Body of pancreas (tissue), 4 donors: ENCODE measurements at regions not wholly inside any gene's neighbourhood (a gene's known extent, or its start where the extent isn't known, plus 50 kb on each side); places are given as distances from the start of the nearest gene placed in this dataset.

ENCODE experiments used
- CTCF ChIP-seq, 7 experiments: fragments of 450-650 bp in 4 of 7; fragments of 200-600 bp in 3 of 7; sonication (generic) in 3 of 7; IDR thresholded peaks; one replicate each; pipeline ENCODE4 v1.5.1; 2016 to 2019; ENCODE audit warnings: antibody characterized with exemption in 7 of 7
- POLR2A ChIP-seq, 3 donors: fragments of 450-650 bp; IDR thresholded peaks; one replicate each; pipeline ENCODE4 v1.6.1; 2016; ENCODE audit warnings: antibody characterized with exemption in 3 of 3, mild to moderate bottlenecking in 2 of 3

- no peak for TF ChIP-seq CTCF (IDR thresholded peaks at IDR 0.05)
- TF ChIP-seq POLR2A (IDR thresholded peaks at IDR 0.05) = no peak
These were observed 107.0 kb upstream of the SPRED1 start for GRCh38 chr15:38145651-38146111.
